Vagina (tissue), 2 donors: ENCODE measurements at regions not wholly inside any gene's neighbourhood (a gene's known extent, or its start where the extent isn't known, plus 50 kb on each side); places are given as distances from the start of the nearest gene placed in this dataset.

Experiments
- DNase-seq, 2 donors: peaks; one replicate each; pipeline ENCODE4 v3.0.0-alpha.2; 2017; ENCODE audit errors: extremely low spot score in 2 of 2
- H3K27ac ChIP-seq: fragments of 200-600 bp; sonication (generic); one replicate; pipeline ENCODE4 v1.5.1; 2019
- H3K27me3 ChIP-seq: fragments of 200-600 bp; sonication (generic); one replicate; pipeline ENCODE4 v1.5.1; 2019
- H3K36me3 ChIP-seq, 2 donors: fragments of 200-600 bp; sonication (generic); one replicate each; pipeline ENCODE4 v1.5.1; 2017 to 2019
- H3K4me1 ChIP-seq: fragments of 200-600 bp; sonication (generic); one replicate; pipeline ENCODE4 v1.5.1; 2019
- H3K4me3 ChIP-seq, 2 donors: fragments of 200-600 bp; sonication (generic); 1 replicate in 1 of 2; 2 replicates in 1 of 2; pipeline ENCODE4 v1.5.1; 2016 to 2019
- H3K9me3 ChIP-seq: fragments of 200-600 bp; sonication (generic); one replicate; pipeline ENCODE4 v1.5.1; 2019
- POLR2A ChIP-seq, 2 donors: fragments of 450-650 bp; IDR thresholded peaks; one replicate each; pipeline ENCODE4 v1.6.1; 2017; ENCODE audit warnings: antibody characterized with exemption in 2 of 2, mild to moderate bottlenecking in 2 of 2, moderate library complexity in 2 of 2
- POLR2AphosphoS5 ChIP-seq, 2 donors: sonication (generic); formaldehyde crosslinking; IDR thresholded peaks; one replicate each; pipeline ENCODE4 v1.9.0; 2017; ENCODE audit warnings: antibody characterized with exemption in 2 of 2, mild to moderate bottlenecking in 2 of 2, low read depth in 1 of 2; ENCODE audit not compliant: insufficient read depth in 1 of 2
- intact Hi-C: fragments of 100-400 bp; cut with DNase I; formaldehyde crosslinking; loops from one replicate; pipeline ENCODE4 v1.15.1; 2023
- TF ChIP-seq, protein P1 (sequence below), 3 experiments: fragments of 450-650 bp in 2 of 3; fragments of 200-600 bp in 1 of 3; sonication (generic) in 1 of 3; IDR thresholded peaks; one replicate each; pipeline ENCODE4 v1.5.1; 2017 to 2019; ENCODE audit warnings: antibody characterized with exemption in 3 of 3, mild to moderate bottlenecking in 2 of 3, moderate library complexity in 2 of 3

DNA sequence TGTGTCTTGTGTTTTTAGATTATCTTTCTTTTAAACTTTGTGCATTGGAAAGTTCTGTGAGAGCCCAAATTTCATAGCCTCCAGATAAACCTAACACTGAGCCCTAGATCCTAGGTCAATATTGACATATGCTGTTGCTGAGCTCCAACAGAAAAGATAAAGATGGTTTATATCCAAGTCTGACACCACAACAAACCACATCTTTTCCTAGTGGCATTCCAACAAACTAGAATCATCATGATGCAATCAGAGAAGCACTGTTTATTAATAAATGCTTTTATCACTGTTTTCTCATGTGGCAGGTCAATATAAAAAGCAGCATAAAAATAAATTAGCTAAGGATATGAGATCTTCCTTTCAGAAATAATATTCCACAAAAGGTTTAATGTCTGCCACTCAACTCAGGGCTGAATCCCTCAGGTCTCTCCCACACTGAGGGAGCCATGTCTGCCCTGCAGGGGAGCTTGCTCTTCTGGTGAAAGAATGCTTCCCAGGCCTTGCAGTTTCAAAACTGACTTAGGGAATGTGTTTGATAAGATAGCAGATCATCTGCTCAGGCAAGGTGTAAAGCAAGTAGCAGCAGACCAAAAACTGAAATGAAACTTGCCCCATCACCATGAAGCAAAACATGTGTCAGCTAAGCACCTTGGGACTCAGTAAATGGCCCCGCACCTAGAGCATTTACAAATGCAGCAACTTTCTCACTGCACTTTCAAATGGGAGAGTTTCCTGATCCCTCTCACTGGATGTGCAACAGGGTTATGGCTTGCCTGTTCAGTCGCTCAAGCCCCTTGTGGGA is 493.0 kb downstream of the AGTPBP1 start:
- H3K4me3 ChIP-seq = no peak overlapping the region
- H3K9me3 ChIP-seq = no peaks in the 10 kb centered on the region
- no peak for DNase-seq
- no peaks in the 10 kb centered on the region for H3K36me3 ChIP-seq
- H3K27ac ChIP-seq = no peak overlapping the region
- no peaks in the 10 kb centered on the region for H3K27me3 ChIP-seq
- TF ChIP-seq, protein P1, sequence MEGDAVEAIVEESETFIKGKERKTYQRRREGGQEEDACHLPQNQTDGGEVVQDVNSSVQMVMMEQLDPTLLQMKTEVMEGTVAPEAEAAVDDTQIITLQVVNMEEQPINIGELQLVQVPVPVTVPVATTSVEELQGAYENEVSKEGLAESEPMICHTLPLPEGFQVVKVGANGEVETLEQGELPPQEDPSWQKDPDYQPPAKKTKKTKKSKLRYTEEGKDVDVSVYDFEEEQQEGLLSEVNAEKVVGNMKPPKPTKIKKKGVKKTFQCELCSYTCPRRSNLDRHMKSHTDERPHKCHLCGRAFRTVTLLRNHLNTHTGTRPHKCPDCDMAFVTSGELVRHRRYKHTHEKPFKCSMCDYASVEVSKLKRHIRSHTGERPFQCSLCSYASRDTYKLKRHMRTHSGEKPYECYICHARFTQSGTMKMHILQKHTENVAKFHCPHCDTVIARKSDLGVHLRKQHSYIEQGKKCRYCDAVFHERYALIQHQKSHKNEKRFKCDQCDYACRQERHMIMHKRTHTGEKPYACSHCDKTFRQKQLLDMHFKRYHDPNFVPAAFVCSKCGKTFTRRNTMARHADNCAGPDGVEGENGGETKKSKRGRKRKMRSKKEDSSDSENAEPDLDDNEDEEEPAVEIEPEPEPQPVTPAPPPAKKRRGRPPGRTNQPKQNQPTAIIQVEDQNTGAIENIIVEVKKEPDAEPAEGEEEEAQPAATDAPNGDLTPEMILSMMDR (IDR thresholded peaks at IDR 0.05) = no peak
- TF ChIP-seq POLR2AphosphoS5 (IDR thresholded peaks at IDR 0.05; ENCODE audit: insufficient read depth in 1 of 2, low read depth in 1 of 2) (no peak), POLR2A (IDR thresholded peaks at IDR 0.05) (no peak)
- intact Hi-C loops = no loop called here
- H3K4me1 ChIP-seq = peaks cover 10% of the 10 kb centered on the region

GRCh38 chr9:85246541-85246940 is 495.2 kb downstream of the AGTPBP1 start:
- Histone ChIP-seq H3K27ac (no peak overlapping the region), H3K36me3 (no peaks in the 10 kb centered on the region), H3K4me1 (peaks cover 10% of the 10 kb centered on the region), H3K27me3 (no peaks in the 10 kb centered on the region), H3K9me3 (no peaks in the 10 kb centered on the region), H3K4me3 (no peak overlapping the region)
- intact Hi-C loops = no loop called here
- TF ChIP-seq POLR2A (IDR thresholded peaks at IDR 0.05) = no peak
- TF ChIP-seq POLR2AphosphoS5 (IDR thresholded peaks at IDR 0.05; ENCODE audit: insufficient read depth in 1 of 2, low read depth in 1 of 2) = no peak
- TF ChIP-seq, protein P1 (IDR thresholded peaks at IDR 0.05) = no peak
- DNase-seq = no peak

- Histone ChIP-seq H3K9me3 (no peaks in the 10 kb centered on the region), H3K4me1 (peaks cover 10% of the 10 kb centered on the region), H3K27me3 (no peaks in the 10 kb centered on the region), H3K36me3 (no peaks in the 10 kb centered on the region), H3K27ac (no peak overlapping the region), H3K4me3 (no peak overlapping the region)
- intact Hi-C loops = no loop called here
- TF ChIP-seq, protein P1 (IDR thresholded peaks at IDR 0.05) = no peak
- TF ChIP-seq POLR2AphosphoS5 (IDR thresholded peaks at IDR 0.05; ENCODE audit: insufficient read depth in 1 of 2, low read depth in 1 of 2) (no peak), POLR2A (IDR thresholded peaks at IDR 0.05) (no peak)
- DNase-seq = no peak
Observed at GRCh38 chr9:85244856-85245255, 496.9 kb downstream of the AGTPBP1 start.

- H3K9me3 ChIP-seq = no peaks in the 10 kb centered on the region
- no peak for DNase-seq
- TF ChIP-seq, protein P1 (IDR thresholded peaks at IDR 0.05) = no peak
- TF ChIP-seq POLR2A (IDR thresholded peaks at IDR 0.05) = no peak
- TF ChIP-seq POLR2AphosphoS5 (IDR thresholded peaks at IDR 0.05; ENCODE audit: insufficient read depth in 1 of 2, low read depth in 1 of 2) = no peak
- H3K27ac ChIP-seq = no peak overlapping the region
- H3K27me3 ChIP-seq = no peaks in the 10 kb centered on the region
- peaks cover 4% of the 10 kb centered on the region for H3K4me1 ChIP-seq
- H3K4me3 ChIP-seq = no peak overlapping the region
- H3K36me3 ChIP-seq = no peaks in the 10 kb centered on the region
- intact Hi-C loops = no loop called here
Observed at GRCh38 chr9:85243977-85244376, 497.8 kb downstream of the AGTPBP1 start.

DNA sequence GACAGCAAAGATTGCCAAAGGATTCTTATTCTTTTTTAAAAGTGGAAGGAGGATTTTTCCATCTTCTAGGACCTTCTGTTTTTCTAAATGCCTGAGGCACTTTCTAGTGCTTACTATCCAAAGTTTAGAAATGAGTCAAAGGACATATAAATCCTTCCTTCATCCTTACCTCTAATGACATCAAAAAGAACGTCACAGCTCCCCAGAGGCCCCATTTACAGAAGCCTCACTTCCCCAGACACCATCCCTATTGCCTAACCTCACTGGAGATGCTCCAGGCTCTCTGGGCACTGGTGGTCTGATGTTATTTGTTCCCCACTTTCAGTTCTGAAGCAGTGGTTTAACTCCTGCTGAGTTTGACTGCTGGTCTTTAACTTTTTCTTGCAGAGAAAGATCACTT is 504.3 kb downstream of the AGTPBP1 start:
- Histone ChIP-seq H3K27me3 (no peaks in the 10 kb centered on the region), H3K36me3 (no peaks in the 10 kb centered on the region), H3K9me3 (no peaks in the 10 kb centered on the region), H3K4me1 (no peaks in the 10 kb centered on the region), H3K27ac (no peak overlapping the region), H3K4me3 (no peak overlapping the region)
- intact Hi-C loops = no loop called here
- TF ChIP-seq POLR2AphosphoS5 (IDR thresholded peaks at IDR 0.05; ENCODE audit: insufficient read depth in 1 of 2, low read depth in 1 of 2) = no peak
- no peak for TF ChIP-seq POLR2A (IDR thresholded peaks at IDR 0.05)
- TF ChIP-seq, protein P1 (IDR thresholded peaks at IDR 0.05) = no peak
- DNase-seq = no peak
